Thymus (tissue), 11 donors: ENCODE measurements at regions not wholly inside any gene's neighbourhood (a gene's known extent, or its start where the extent isn't known, plus 50 kb on each side); places are given as distances from the start of the nearest gene placed in this dataset.

Experiments used
- DNase-seq, 9 donors: peaks; one replicate each; pipeline ENCODE4 v3.0.0-alpha.2; 2013; ENCODE audit warnings: low spot score in 9 of 9, low read depth in 6 of 9, missing footprints in 1 of 9
- H3K27ac ChIP-seq, 2 donors: one replicate each; pipeline ENCODE4 v1.5.1; 2013; ENCODE audit warnings: control low read depth in 1 of 2, low read depth in 1 of 2, low read length in 1 of 2, mild to moderate bottlenecking in 1 of 2, moderate library complexity in 1 of 2
- H3K27me3 ChIP-seq, 2 donors: one replicate each; pipeline ENCODE4 v1.5.1; 2013; ENCODE audit warnings: low read length in 1 of 2; ENCODE audit not compliant: control insufficient read depth in 2 of 2, insufficient read depth in 1 of 2
- H3K36me3 ChIP-seq, 2 donors: one replicate each; pipeline ENCODE4 v1.5.1; 2013; ENCODE audit warnings: low read length in 1 of 2, mild to moderate bottlenecking in 1 of 2, moderate library complexity in 1 of 2; ENCODE audit not compliant: control insufficient read depth in 2 of 2, insufficient read depth in 2 of 2
- H3K4me1 ChIP-seq, 2 donors: one replicate each; pipeline ENCODE4 v1.5.1; 2013; ENCODE audit warnings: low read length in 2 of 2; ENCODE audit not compliant: control insufficient read depth in 2 of 2, insufficient read depth in 2 of 2
- H3K4me3 ChIP-seq, 2 donors: one replicate each; pipeline ENCODE4 v1.5.1; 2013; ENCODE audit warnings: low read length in 2 of 2, control low read depth in 1 of 2, mild to moderate bottlenecking in 1 of 2
- H3K9me3 ChIP-seq, 2 donors: one replicate each; pipeline ENCODE4 v1.5.1; 2013; ENCODE audit warnings: low read length in 1 of 2, mild to moderate bottlenecking in 1 of 2; ENCODE audit not compliant: control insufficient read depth in 2 of 2, insufficient read depth in 1 of 2
- WGBS: extraction: QIAGEN DNeasy Blood & Tissue Kit; methylation state at CpG from one replicate; pipeline ENCODE4 v1.1.7; 2013; 5-methylcytosine and 5-hydroxymethylcytosine counted together
- donor health status: healthy.

DNA sequence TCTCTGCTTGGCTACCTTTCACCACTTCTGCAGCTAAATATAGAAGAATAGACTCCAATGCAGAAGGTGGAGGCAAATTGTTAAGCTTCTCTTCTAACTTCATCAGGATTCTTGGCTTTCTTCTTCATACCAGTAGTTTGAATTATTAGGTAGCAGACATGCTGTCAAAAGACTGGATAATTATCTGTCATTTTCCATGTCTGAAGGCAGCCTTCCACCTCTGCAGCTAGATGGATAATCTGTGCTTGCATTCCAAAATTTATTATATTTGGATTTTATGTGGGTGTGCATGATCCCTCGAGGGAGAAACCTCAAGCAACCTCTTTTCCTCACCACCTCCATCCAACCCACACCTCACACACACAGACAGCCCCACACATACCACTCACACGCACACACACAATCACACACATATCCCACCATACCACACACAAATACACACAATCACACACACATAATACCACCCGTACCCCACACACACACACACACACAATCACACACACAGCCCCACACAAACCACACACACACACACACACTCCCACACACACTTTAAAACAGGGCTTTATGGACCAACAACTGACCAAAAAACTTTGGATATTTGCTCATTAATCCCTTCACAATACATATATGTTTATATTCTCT, 145.0 kb downstream of the C7orf25 start:
- H3K4me3 ChIP-seq = no peak overlapping the region
- no peaks in the 10 kb centered on the region for H3K27me3 ChIP-seq
- DNase-seq = no peak
- no peaks in the 10 kb centered on the region for H3K9me3 ChIP-seq
- 88% methylated on average over 3 of the region's 3 CpGs for WGBS
- H3K36me3 ChIP-seq = no peaks in the 10 kb centered on the region
- H3K4me1 ChIP-seq = no peaks in the 10 kb centered on the region
- H3K27ac ChIP-seq = no peak overlapping the region

GRCh38 chr7:42765931-42766330, 145.9 kb downstream of the C7orf25 start:
- no peak overlapping the region for H3K4me3 ChIP-seq
- WGBS = 97% methylated on average over 2 of the region's 2 CpGs
- H3K36me3 ChIP-seq = no peaks in the 10 kb centered on the region
- no peaks in the 10 kb centered on the region for H3K4me1 ChIP-seq
- no peak for DNase-seq
- no peaks in the 10 kb centered on the region for H3K27me3 ChIP-seq
- no peak overlapping the region for H3K27ac ChIP-seq
- no peaks in the 10 kb centered on the region for H3K9me3 ChIP-seq

GRCh38 chr7:42763137-42763551, 148.7 kb downstream of the C7orf25 start:
- H3K27ac ChIP-seq = no peak overlapping the region
- peaks cover 0 to 3% of the 10 kb centered on the region in 2 donors for H3K9me3 ChIP-seq
- WGBS = 28% methylated on average over 6 of the region's 6 CpGs
- no peak for DNase-seq
- no peaks in the 10 kb centered on the region for H3K36me3 ChIP-seq
- H3K27me3 ChIP-seq = no peaks in the 10 kb centered on the region
- no peaks in the 10 kb centered on the region for H3K4me1 ChIP-seq
- H3K4me3 ChIP-seq = no peak overlapping the region

DNA sequence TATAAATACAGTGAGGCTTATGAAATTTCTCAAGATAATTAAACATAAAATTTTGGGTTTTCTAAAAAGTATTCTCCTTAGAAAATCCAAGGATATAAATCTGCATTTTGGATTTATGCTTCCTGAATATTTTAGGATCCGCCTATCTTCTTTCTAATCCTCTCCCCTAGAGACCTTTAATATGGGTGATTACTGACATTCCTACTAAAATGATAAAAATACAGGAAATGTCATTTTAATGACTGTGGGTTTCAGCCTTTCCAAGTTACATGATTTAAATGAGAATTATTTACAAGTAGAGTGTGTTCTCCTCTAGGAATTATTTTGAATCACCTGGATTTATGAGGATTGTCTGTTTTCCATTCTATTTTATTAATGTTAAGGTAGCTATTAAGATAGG, 150.4 kb downstream of the C7orf25 start:
- no peak for DNase-seq
- Histone ChIP-seq H3K9me3 (peaks cover 0 to 3% of the 10 kb centered on the region in 2 donors), H3K27ac (no peak overlapping the region), H3K36me3 (no peaks in the 10 kb centered on the region), H3K27me3 (no peaks in the 10 kb centered on the region), H3K4me3 (no peak overlapping the region), H3K4me1 (no peaks in the 10 kb centered on the region)
- 93% methylated on average over 1 of the region's 1 CpG for WGBS

DNA sequence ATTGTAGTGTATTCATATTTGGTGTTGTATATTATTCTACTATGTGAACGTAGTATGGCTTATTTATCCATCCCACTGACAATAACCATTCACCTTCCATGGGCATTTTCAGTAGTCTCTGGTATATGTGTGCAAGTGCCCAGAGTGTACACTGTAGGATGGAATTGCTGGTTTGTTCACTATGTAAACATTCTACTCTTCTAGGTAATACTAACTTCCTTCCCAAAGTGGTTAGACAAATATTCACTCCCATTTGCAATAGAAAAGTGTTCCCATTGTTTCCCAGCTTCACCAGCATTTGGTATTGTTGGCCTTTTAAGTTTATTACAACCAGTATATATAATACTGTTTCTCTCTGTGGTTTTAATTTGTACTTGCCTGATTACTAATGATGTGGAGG, 153.7 kb downstream of the C7orf25 start:
- Histone ChIP-seq H3K9me3 (peaks cover 0 to 3% of the 10 kb centered on the region in 2 donors), H3K4me1 (no peaks in the 10 kb centered on the region), H3K27me3 (no peaks in the 10 kb centered on the region), H3K4me3 (no peak overlapping the region), H3K36me3 (no peaks in the 10 kb centered on the region), H3K27ac (no peak overlapping the region)
- 85% methylated on average over 1 of the region's 1 CpG for WGBS
- DNase-seq = no peak

GRCh38 chr7:42756841-42757240, 155.0 kb downstream of the C7orf25 start:
- 87% methylated on average over 5 of the region's 5 CpGs for WGBS

DNA sequence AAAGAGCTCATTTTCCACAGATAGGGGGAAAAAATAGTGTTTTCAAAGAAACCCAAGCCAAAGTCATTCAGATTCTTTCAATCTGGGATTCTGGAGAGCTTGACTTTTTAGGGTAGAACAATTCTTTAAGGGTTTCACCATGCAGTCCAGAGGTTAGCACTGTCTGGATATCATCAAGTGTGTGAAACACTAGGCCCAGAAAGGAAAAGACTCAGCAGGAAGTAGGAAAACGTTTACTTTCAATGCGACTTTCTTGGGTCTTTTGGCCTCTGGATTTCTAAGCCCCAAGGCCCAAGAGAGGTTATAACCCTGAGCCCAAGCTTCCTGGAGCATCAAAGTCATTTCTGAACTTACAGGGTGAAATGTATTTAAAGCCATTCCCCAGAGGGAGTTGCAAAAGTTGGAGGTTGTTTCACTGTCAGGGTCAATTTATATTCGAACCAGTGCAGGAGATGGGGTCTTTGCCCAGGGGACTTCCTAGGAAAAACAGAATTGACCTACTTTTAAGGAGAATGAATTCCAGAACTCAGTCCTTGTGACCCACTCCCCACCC, 158.0 kb downstream of the C7orf25 start:
- H3K36me3 ChIP-seq = no peaks in the 10 kb centered on the region
- WGBS = 65% methylated on average over 3 of the region's 3 CpGs
- DNase-seq = no peak
- H3K4me1 ChIP-seq = no peaks in the 10 kb centered on the region
- no peak overlapping the region for H3K4me3 ChIP-seq
- peaks cover 0 to 4% of the 10 kb centered on the region in 2 donors for H3K9me3 ChIP-seq
- H3K27ac ChIP-seq = no peak overlapping the region
- no peaks in the 10 kb centered on the region for H3K27me3 ChIP-seq

More at GRCh38 chr7:42756841-42757240, 155.0 kb downstream of the C7orf25 start:
- Histone ChIP-seq H3K27ac (no peak overlapping the region), H3K9me3 (peaks cover 0 to 3% of the 10 kb centered on the region in 2 donors), H3K4me1 (no peaks in the 10 kb centered on the region), H3K36me3 (no peaks in the 10 kb centered on the region), H3K27me3 (no peaks in the 10 kb centered on the region), H3K4me3 (no peak overlapping the region)
- no peak for DNase-seq

DNA sequence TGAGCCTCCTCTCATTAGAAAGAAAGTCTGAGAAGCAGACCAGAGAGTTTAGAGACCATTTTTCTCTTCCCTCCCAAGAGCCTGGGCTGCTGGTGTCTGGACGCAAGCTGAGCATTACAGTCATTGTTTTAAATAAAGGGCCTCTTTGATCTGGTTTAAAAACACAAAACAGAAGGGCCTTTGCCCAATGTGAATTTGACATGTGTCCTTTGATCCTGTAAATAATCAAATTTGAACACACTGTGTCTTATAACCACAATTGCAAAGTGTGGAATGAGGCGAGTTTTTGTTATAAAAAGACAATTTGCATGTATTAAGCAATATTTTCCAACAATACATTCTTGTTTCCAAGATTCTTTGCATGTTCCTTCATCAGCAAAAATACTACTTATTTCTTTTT, 158.5 kb downstream of the C7orf25 start:
- H3K4me1 ChIP-seq = no peaks in the 10 kb centered on the region
- WGBS = 95% methylated on average over 2 of the region's 2 CpGs
- H3K9me3 ChIP-seq = peaks cover 0 to 4% of the 10 kb centered on the region in 2 donors
- no peak for DNase-seq
- no peak overlapping the region for H3K27ac ChIP-seq
- no peak overlapping the region for H3K4me3 ChIP-seq
- no peaks in the 10 kb centered on the region for H3K27me3 ChIP-seq
- no peaks in the 10 kb centered on the region for H3K36me3 ChIP-seq

- DNase-seq = no peak
- 90% methylated on average over 4 of the region's 4 CpGs for WGBS
Measured at GRCh38 chr7:42750172-42750571, 161.7 kb downstream of the C7orf25 start.

More at GRCh38 chr7:42750172-42750571, 161.7 kb downstream of the C7orf25 start:
- H3K27me3 ChIP-seq = no peaks in the 10 kb centered on the region
- no peaks in the 10 kb centered on the region for H3K4me1 ChIP-seq
- H3K27ac ChIP-seq = no peak overlapping the region
- no peak overlapping the region for H3K4me3 ChIP-seq
- peaks cover 0 to 4% of the 10 kb centered on the region in 2 donors for H3K9me3 ChIP-seq
- no peaks in the 10 kb centered on the region for H3K36me3 ChIP-seq
